Panc1 (cell line): ENCODE measurements at regions not wholly inside any gene's neighbourhood (a gene's known extent, or its start where the extent isn't known, plus 50 kb on each side); places are given as distances from the start of the nearest gene placed in this dataset.

Experiments
- POLR2AphosphoS5 ChIP-seq: IDR thresholded peaks from 2 replicates; pipeline ENCODE4 v1.6.1; 2012; ENCODE audit warnings: mild to moderate bottlenecking, low read depth, low read length, moderate library complexity
- SIN3A ChIP-seq: IDR thresholded peaks from 2 replicates; pipeline ENCODE4 v1.6.1; 2012; ENCODE audit warnings: low read depth, mild to moderate bottlenecking, low read length, moderate library complexity, borderline replicate concordance; ENCODE audit not compliant: insufficient read depth
- TCF7L2 ChIP-seq: IDR thresholded peaks from 2 replicates; pipeline ENCODE4 v1.6.1; 2011; ENCODE audit warnings: mild to moderate bottlenecking, low read depth, low read length, inconsistent platforms
- TF ChIP-seq, protein P1 (sequence below): fragments of 450-650 bp; IDR thresholded peaks from 2 replicates; pipeline ENCODE4 v1.5.1; 2017; ENCODE audit warnings: mild to moderate bottlenecking
- TF ChIP-seq, protein P2 (sequence below), 2 experiments: IDR thresholded peaks; 2 replicates each; pipeline ENCODE4 v1.6.1; 2011 to 2012; ENCODE audit warnings: low read depth in 2 of 2, control low read depth in 1 of 2, low read length in 1 of 2, mild to moderate bottlenecking in 1 of 2, moderate library complexity in 1 of 2; ENCODE audit not compliant: insufficient read depth in 1 of 2

DNA sequence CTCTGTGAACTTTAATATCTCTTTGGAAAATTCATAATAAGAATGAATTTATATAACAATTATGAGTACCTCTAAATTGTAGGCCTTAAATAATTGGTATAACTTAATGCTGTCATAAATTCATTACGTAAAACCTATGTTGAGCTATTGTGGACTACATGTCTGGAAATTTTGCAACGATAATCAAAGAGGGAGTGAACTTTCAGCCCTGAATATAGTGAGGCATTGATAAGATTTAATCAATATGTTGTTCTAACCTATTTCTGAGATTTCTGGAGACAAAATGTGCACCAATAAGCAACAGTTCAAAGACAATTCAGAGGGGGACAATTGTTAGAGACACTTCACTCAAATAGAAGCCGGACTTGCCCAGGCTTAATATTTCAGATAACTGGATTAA lies 499.4 kb downstream of the ELAVL2 start:
- TF ChIP-seq, protein P1, sequence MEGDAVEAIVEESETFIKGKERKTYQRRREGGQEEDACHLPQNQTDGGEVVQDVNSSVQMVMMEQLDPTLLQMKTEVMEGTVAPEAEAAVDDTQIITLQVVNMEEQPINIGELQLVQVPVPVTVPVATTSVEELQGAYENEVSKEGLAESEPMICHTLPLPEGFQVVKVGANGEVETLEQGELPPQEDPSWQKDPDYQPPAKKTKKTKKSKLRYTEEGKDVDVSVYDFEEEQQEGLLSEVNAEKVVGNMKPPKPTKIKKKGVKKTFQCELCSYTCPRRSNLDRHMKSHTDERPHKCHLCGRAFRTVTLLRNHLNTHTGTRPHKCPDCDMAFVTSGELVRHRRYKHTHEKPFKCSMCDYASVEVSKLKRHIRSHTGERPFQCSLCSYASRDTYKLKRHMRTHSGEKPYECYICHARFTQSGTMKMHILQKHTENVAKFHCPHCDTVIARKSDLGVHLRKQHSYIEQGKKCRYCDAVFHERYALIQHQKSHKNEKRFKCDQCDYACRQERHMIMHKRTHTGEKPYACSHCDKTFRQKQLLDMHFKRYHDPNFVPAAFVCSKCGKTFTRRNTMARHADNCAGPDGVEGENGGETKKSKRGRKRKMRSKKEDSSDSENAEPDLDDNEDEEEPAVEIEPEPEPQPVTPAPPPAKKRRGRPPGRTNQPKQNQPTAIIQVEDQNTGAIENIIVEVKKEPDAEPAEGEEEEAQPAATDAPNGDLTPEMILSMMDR = no peak
- TF ChIP-seq, protein P2, sequence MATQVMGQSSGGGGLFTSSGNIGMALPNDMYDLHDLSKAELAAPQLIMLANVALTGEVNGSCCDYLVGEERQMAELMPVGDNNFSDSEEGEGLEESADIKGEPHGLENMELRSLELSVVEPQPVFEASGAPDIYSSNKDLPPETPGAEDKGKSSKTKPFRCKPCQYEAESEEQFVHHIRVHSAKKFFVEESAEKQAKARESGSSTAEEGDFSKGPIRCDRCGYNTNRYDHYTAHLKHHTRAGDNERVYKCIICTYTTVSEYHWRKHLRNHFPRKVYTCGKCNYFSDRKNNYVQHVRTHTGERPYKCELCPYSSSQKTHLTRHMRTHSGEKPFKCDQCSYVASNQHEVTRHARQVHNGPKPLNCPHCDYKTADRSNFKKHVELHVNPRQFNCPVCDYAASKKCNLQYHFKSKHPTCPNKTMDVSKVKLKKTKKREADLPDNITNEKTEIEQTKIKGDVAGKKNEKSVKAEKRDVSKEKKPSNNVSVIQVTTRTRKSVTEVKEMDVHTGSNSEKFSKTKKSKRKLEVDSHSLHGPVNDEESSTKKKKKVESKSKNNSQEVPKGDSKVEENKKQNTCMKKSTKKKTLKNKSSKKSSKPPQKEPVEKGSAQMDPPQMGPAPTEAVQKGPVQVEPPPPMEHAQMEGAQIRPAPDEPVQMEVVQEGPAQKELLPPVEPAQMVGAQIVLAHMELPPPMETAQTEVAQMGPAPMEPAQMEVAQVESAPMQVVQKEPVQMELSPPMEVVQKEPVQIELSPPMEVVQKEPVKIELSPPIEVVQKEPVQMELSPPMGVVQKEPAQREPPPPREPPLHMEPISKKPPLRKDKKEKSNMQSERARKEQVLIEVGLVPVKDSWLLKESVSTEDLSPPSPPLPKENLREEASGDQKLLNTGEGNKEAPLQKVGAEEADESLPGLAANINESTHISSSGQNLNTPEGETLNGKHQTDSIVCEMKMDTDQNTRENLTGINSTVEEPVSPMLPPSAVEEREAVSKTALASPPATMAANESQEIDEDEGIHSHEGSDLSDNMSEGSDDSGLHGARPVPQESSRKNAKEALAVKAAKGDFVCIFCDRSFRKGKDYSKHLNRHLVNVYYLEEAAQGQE (IDR thresholded peaks at IDR 0.05; ENCODE audit: insufficient read depth in 1 of 2, low read depth in 2 of 2, low read length in 1 of 2) = no peak
- TF ChIP-seq POLR2AphosphoS5 (no peak), TCF7L2 (no peak), SIN3A (no peak)
